ENCODE measurements at regions not wholly inside any gene's neighbourhood (a gene's known extent, or its start where the extent isn't known, plus 50 kb on each side); places are given as distances from the start of the nearest gene placed in this dataset.

- POLR2A ChIA-PET, result no interaction called here
- Histone ChIP-seq H3K36me3 (replicated peaks in 1 of 2; ENCODE audit: control insufficient read depth in 1 of 2, insufficient read depth in 2 of 2, low read length in 1 of 2) (no peaks in the 10 kb centered on the region), H2AFZ (ENCODE audit: low read depth) (no peak overlapping the region), H3K9me3 (no peaks in the 10 kb centered on the region), H3K27me3 (ENCODE audit: insufficient read depth) (no peaks in the 10 kb centered on the region), H3K9ac (no peak overlapping the region), H3K9me2 (no peaks in the 10 kb centered on the region), H3K4me2 (no peak overlapping the region), H3K4me1 (ENCODE audit: control insufficient read depth in 1 of 2, insufficient read depth in 2 of 2, low read depth in 1 of 2, low read length in 1 of 2) (no peaks in the 10 kb centered on the region; a peak in 1 of 4 replicates), H4K20me1 (ENCODE audit: insufficient read depth) (no peaks in the 10 kb centered on the region), H3K4me3 (ENCODE audit: low read depth in 2 of 2, low read length in 1 of 2) (no peak overlapping the region), H3K27ac (ENCODE audit: low read depth in 2 of 2, low read length in 1 of 2) (no peak overlapping the region), H3F3A (replicated peaks; ENCODE audit: insufficient read depth) (no peaks in the 10 kb centered on the region), H3K79me2 (ENCODE audit: insufficient read depth) (no peaks in the 10 kb centered on the region)
- TF ChIP-seq USF2 (IDR thresholded peaks at IDR 0.05; ENCODE audit: borderline replicate concordance, low read depth, low read length) (no peak), RXRA (IDR thresholded peaks at IDR 0.05; ENCODE audit: borderline replicate concordance, low read depth) (no peak), YY1 (IDR thresholded peaks at IDR 0.05; ENCODE audit: low read depth) (no peak)
- DNase-seq, result no peak
- CTCF ChIA-PET, result no interaction called here
- 27% methylated on average over 4 of the region's 4 CpGs for WGBS (ENCODE audit: low lambda C conversion rate)
These were observed 375.5 kb upstream of the SPRED2 start for GRCh38 chr2:65807942-65808341.

- DNase-seq, result no peak
- H3K9ac ChIP-seq, result no peak overlapping the region
- no peak overlapping the region for H2AFZ ChIP-seq (ENCODE audit: low read depth)
- H3K9me3 ChIP-seq, result no peaks in the 10 kb centered on the region
- no peaks in the 10 kb centered on the region for H3K27me3 ChIP-seq (ENCODE audit: insufficient read depth)
- H3K9me2 ChIP-seq, result no peaks in the 10 kb centered on the region
- H3K4me1 ChIP-seq (ENCODE audit: control insufficient read depth in 1 of 2, insufficient read depth in 2 of 2, low read depth in 1 of 2, low read length in 1 of 2), result no peaks in the 10 kb centered on the region
- no peaks in the 10 kb centered on the region for H3K79me2 ChIP-seq (ENCODE audit: insufficient read depth)
- H3K4me2 ChIP-seq, result no peak overlapping the region
- no peaks in the 10 kb centered on the region for H3K36me3 ChIP-seq (replicated peaks in 1 of 2; ENCODE audit: control insufficient read depth in 1 of 2, insufficient read depth in 2 of 2, low read length in 1 of 2)
- no peaks in the 10 kb centered on the region for H4K20me1 ChIP-seq (ENCODE audit: insufficient read depth)
- H3K27ac ChIP-seq (ENCODE audit: low read depth in 2 of 2, low read length in 1 of 2), result no peak overlapping the region
- ChIA-PET CTCF (no interaction called here), POLR2A (no interaction called here)
- H3K4me3 ChIP-seq (ENCODE audit: low read depth in 2 of 2, low read length in 1 of 2), result no peak overlapping the region
- H3F3A ChIP-seq (replicated peaks; ENCODE audit: insufficient read depth), result no peaks in the 10 kb centered on the region
- WGBS (ENCODE audit: low lambda C conversion rate), result 60% methylated on average over 3 of the region's 3 CpGs
- no peak for TF ChIP-seq TEAD4 (IDR thresholded peaks at IDR 0.05; ENCODE audit: borderline replicate concordance, insufficient read depth)
- TF ChIP-seq NRF1 (IDR thresholded peaks at IDR 0.05; ENCODE audit: low read depth, low read length), result no peak
- no peak for TF ChIP-seq EZH2phosphoT487 (IDR thresholded peaks at IDR 0.05; ENCODE audit: borderline replicate concordance, low read depth)
- no peak for TF ChIP-seq RXRA (IDR thresholded peaks at IDR 0.05; ENCODE audit: borderline replicate concordance, low read depth)
- no peak for TF ChIP-seq SIN3A (IDR thresholded peaks at IDR 0.05; ENCODE audit: borderline replicate concordance, low read depth, low read length)
- no peak for TF ChIP-seq RCOR1 (IDR thresholded peaks at IDR 0.05; ENCODE audit: low read length)
- TF ChIP-seq MAX (IDR thresholded peaks at IDR 0.05; ENCODE audit: low read depth), result no peak
- no peak for TF ChIP-seq CTCF (IDR thresholded peaks at IDR 0.05)
- no peak for TF ChIP-seq IRF3 (IDR thresholded peaks at IDR 0.05; ENCODE audit: low read depth, low read length)
- no peak for TF ChIP-seq ELF1 (IDR thresholded peaks at IDR 0.05)
- no peak for TF ChIP-seq REST (IDR thresholded peaks at IDR 0.05; ENCODE audit: low read depth, low read length)
- no peak for TF ChIP-seq TAF1 (IDR thresholded peaks at IDR 0.05; ENCODE audit: borderline replicate concordance, low read depth, low read length)
- no peak for TF ChIP-seq SMC3 (IDR thresholded peaks at IDR 0.05; ENCODE audit: low read depth, low read length)
- TF ChIP-seq USF2 (IDR thresholded peaks at IDR 0.05; ENCODE audit: borderline replicate concordance, low read depth, low read length), result no peak
- TF ChIP-seq TCF12 (IDR thresholded peaks at IDR 0.05), result no peak
- no peak for TF ChIP-seq MXI1 (IDR thresholded peaks at IDR 0.05; ENCODE audit: low read depth, low read length)
These were observed 372.4 kb upstream of the SPRED2 start for GRCh38 chr2:65804777-65805176.
